ENCODE measurements at regions not wholly inside any gene's neighbourhood (a gene's known extent, or its start where the extent isn't known, plus 50 kb on each side); places are given as distances from the start of the nearest gene placed in this dataset.

GRCh38 chr6:100134703-100135102 is 140.7 kb upstream of the MCHR2 start:
- Mint-ChIP-seq H3K4me1 (peaks cover 8% of the 10 kb centered on the region), H3K27ac (no peak overlapping the region), H3K9me3 (peaks cover 20% of the 10 kb centered on the region), H3K4me3 (no peak overlapping the region), H3K27me3 (ENCODE audit: low read depth) (no peaks in the 10 kb centered on the region), H3K36me3 (ENCODE audit: low read depth) (peaks cover 11% of the 10 kb centered on the region)
- no peak for TF ChIP-seq CTCF (IDR thresholded peaks at IDR 0.05; ENCODE audit: unreplicated experiment in 3 of 3)

DNA sequence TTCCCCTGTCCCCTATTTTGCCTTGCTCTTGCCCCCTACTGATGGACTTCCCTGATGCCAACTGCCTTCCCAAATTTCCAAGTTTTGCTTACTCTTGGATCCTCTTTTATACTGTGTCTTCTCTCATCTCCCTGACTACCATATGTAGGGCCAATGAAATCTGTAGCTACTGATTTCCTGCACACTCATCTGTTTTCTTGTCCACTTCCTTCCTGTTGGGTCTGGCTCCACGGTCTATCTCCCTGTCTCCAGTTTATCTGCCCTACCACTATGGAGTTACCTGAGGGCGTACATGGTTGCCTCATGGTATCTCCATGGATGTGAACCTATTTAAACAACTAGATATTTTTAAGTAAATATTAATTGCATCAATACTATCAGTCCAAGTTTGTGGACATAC is 140.3 kb upstream of the MCHR2 start:
- peaks cover 8% of the 10 kb centered on the region for H3K4me1 Mint-ChIP-seq
- no peak overlapping the region for H3K27ac Mint-ChIP-seq
- H3K4me3 Mint-ChIP-seq = no peak overlapping the region
- H3K9me3 Mint-ChIP-seq = peaks cover 20% of the 10 kb centered on the region
- TF ChIP-seq CTCF (IDR thresholded peaks at IDR 0.05; ENCODE audit: unreplicated experiment in 3 of 3) = no peak
- no peaks in the 10 kb centered on the region for H3K27me3 Mint-ChIP-seq (ENCODE audit: low read depth)
- H3K36me3 Mint-ChIP-seq (ENCODE audit: low read depth) = peaks cover 11% of the 10 kb centered on the region

DNA sequence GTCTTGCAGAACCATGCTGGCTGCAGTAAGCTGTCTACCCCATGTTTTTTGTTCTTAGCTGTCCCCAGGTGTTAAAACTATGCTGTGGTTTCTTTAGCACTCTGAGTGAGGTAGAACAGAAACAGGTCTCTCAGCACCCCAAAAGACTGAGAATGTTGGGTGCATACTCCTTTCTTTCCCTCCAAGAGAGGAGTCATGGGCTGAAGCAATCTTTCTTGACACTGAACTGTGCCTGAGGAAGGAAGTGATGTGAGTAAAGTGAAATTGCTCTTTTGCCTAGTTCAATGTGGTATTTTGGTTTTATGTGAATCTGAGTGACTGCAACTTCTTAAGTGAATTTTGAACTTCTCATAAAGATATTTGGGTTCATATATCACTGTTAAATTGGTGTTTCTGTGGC is 138.0 kb upstream of the MCHR2 start:
- Mint-ChIP-seq H3K27me3 (ENCODE audit: low read depth) (no peaks in the 10 kb centered on the region), H3K36me3 (ENCODE audit: low read depth) (peaks cover 11% of the 10 kb centered on the region), H3K4me3 (no peak overlapping the region), H3K27ac (peak overlapping the region; percentile 54 to 84 (median 70)), H3K9me3 (peaks cover 20% of the 10 kb centered on the region), H3K4me1 (peaks cover 8% of the 10 kb centered on the region)
- no peak for TF ChIP-seq CTCF (IDR thresholded peaks at IDR 0.05; ENCODE audit: unreplicated experiment in 3 of 3)

GRCh38 chr6:100130630-100131029 is 136.6 kb upstream of the MCHR2 start:
- Mint-ChIP-seq H3K27me3 (ENCODE audit: low read depth) (no peaks in the 10 kb centered on the region), H3K4me3 (no peak overlapping the region), H3K36me3 (ENCODE audit: low read depth) (peaks cover 11% of the 10 kb centered on the region), H3K27ac (no peak overlapping the region), H3K4me1 (peaks cover 8% of the 10 kb centered on the region), H3K9me3 (peaks cover 20% of the 10 kb centered on the region)
- no peak for TF ChIP-seq CTCF (IDR thresholded peaks at IDR 0.05; ENCODE audit: unreplicated experiment in 3 of 3)

- TF ChIP-seq CTCF (IDR thresholded peaks at IDR 0.05; ENCODE audit: unreplicated experiment in 3 of 3) = no peak
- Mint-ChIP-seq H3K4me1 (no peaks in the 10 kb centered on the region), H3K9me3 (peaks cover 16% of the 10 kb centered on the region), H3K4me3 (no peak overlapping the region), H3K27me3 (ENCODE audit: low read depth) (peaks cover 6% of the 10 kb centered on the region), H3K36me3 (ENCODE audit: low read depth) (peaks cover 7% of the 10 kb centered on the region), H3K27ac (no peak overlapping the region)
Observed at GRCh38 chr6:100126790-100127484, 132.9 kb upstream of the MCHR2 start.
